GM12892 (cell line): ENCODE measurements at regions not wholly inside any gene's neighbourhood (a gene's known extent, or its start where the extent isn't known, plus 50 kb on each side); places are given as distances from the start of the nearest gene placed in this dataset.

Experiments
- DNase-seq: peaks from one replicate; pipeline ENCODE4 v3.0.0; 2011; ENCODE audit not compliant: insufficient read length
- FAIRE-seq: peaks from 2 replicates; lab custom pipeline; 2011; peaks lifted over from hg19 to GRCh38; lab: Jason Lieb, UNC
- POLR2A ChIP-seq: IDR thresholded peaks from 2 replicates; pipeline ENCODE4 v1.6.1; 2011; ENCODE audit warnings: low read depth, low read length, control low read depth
- POLR2AphosphoS5 ChIP-seq: IDR thresholded peaks from 2 replicates; pipeline ENCODE4 v1.6.1; 2011; ENCODE audit warnings: low read depth, low read length, control low read depth
- TAF1 ChIP-seq: IDR thresholded peaks from 2 replicates; pipeline ENCODE4 v1.6.1; 2011; ENCODE audit warnings: low read depth, mild to moderate bottlenecking, control low read depth, low read length, borderline replicate concordance

DNA sequence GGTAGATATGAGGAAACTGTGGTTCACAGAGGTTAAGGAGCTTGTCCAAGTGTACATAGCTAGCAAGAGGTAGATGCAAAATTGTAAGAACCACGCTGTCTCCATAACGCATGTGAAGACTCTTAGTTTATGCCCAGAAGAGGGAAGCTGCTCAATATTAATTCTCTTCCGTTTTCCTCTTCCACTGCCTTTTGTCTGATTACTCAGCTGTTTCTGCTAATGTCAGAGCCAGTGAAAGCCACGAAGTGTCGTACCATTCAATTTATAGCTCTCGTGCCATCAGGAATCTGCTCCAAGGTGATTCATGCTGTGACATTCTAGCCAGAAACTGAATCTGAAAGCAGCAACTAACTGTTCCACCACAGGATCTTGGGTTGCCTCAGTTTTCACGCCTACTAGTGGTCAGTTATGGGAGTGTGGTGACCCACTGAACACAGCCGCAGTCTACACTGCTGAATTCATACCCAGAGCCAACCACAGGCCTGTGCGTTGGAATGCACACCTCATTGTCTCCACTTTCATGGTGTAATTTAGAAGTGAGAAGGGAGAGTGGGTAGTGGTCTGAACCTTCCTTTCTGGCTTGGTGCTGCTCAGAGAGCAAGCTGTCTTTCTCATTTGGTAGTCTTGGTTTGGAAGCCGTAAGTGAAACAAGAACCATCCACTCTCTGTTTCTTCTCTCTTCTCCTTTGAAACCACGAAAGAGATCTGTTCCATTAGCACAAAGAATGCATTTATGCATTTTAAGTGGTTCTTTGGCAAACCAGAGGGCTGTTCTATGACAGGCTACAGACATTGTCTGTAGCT, 74.2 kb upstream of the NAP1L1 start:
- peak; percentile 34 for DNase-seq
- TF ChIP-seq POLR2A: no peak
- TF ChIP-seq POLR2AphosphoS5: peak; percentile 56; the same call in 1 of the 2 replicates
- peak; percentile 98 for FAIRE-seq

DNA sequence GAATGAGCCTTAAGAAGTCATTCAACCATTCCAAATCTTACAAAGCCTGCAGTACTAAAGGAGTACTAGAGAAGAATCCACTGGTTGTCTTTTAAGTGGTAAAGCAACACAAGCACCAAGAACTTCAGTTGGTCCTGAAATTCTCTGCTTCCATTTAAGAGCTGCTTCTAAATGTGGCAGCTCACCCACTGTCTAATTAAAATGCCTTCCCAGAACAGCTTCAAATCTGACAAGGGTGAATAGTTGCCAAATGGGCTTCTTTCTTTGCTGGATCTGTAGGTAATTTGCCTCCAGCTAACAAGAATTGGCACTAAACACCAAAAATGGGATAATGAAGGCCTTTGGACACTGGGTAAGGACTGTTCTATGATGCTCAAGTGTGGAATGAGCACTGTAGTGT, 72.2 kb upstream of the NAP1L1 start:
- DNase-seq (no peak), FAIRE-seq (no peak)
- no peak for TF ChIP-seq TAF1
- no peak for TF ChIP-seq POLR2AphosphoS5
- no peak for TF ChIP-seq POLR2A

DNA sequence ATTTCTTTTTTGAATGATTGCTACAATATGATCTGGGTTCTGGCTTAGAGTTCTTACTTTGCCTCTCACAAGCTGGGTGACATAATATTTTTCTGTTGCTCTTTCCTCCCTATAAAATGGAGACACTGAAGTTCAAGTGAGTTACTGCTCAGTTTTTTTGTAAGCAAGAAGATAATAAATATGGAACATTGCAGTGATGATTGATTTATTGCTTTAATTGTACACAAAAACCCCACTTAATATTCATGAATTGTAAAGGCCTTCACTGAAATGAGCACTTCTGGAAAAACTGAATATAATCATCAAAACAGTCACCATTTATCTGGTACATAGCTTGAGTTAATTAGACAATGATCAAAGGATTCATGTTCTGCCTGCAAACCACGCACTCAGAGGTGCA, 71.8 kb upstream of the NAP1L1 start:
- FAIRE-seq: no peak

DNA sequence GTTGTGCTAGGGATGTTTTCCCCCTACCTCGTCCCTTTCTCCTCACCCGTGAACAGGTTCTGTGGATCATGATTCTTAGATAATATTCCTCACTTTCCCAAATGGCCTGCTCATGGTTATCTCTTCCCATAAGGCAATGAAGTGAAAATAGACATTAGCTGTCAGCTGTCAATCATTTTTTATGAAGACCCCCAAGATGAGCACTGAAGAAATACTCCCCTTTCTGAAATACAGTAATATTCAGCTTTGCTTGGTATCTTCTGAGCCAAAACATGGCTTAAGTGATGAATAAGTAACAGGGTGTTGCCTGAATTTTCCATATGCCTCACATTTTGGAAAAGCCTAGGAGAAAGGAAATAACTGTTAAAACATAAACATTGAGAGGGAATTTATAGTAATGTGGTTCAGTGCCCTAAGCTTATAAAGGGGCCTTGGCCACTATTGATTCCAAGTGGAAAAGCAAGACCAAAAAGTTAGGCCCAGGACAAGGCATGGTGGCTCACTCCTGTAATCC, 70.7 kb upstream of the NAP1L1 start:
- no peak for TF ChIP-seq POLR2AphosphoS5
- TF ChIP-seq POLR2A: no peak
- TF ChIP-seq TAF1: no peak
- FAIRE-seq (no peak), DNase-seq (no peak)

More for the DNA sequence above, 71.8 kb upstream of the NAP1L1 start:
- no peak for DNase-seq
- no peak for TF ChIP-seq POLR2AphosphoS5
- TF ChIP-seq TAF1: no peak
- no peak for TF ChIP-seq POLR2A

DNA sequence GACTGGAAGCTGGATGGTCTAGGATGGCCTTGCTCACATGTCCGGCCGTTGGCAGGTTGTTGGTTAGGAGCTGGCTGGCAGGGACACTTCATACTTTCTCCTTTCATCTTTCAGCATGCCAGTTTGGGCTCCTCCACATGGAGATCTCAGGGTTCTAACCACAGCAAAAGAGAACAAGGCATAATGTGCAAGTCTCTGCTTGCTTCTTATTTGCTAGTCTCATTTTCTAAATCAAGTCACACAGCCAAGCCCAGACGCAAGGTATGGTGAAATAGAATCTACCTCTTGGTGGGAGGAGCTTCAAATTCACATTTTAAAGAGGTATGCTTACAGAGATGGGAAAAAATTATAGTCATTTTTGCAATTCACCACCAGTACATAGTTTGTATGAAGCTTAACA, 69.1 kb upstream of the NAP1L1 start:
- TF ChIP-seq TAF1 (no peak), POLR2AphosphoS5 (no peak), POLR2A (no peak)
- FAIRE-seq: peak; percentile 48
- no peak for DNase-seq

DNA sequence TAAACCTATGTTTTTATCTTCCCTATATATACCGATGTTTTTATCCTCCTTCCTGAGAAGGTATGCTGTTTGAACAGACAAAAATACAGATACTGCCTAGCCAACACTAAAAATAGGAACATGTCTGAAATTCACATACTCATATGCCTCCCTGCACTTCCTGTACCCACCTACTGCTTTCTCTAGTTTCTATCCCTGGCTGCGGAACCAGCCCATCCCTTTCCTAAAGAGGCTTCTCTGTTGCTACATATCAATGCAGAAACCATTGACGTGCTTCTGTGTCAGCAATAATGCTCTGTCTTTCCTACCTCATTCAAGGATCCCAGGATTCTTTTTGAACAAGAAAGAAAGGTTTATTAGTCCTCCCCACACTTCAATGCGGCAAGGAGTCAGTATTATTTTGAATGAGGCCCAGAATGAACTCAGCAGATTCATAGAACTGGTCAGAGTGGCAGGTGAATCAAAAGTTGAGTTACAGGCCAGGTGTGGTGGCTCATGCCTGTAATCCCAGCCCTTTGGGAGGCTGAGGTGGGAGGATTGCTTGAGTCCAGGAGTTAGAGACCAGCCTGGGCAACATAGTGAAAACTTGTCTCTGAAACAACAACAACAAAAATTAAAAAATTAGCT, 67.8 kb upstream of the NAP1L1 start:
- DNase-seq: peak; percentile 35
- TF ChIP-seq POLR2AphosphoS5 (no peak), POLR2A (no peak), TAF1 (no peak)
- FAIRE-seq: peak; percentile 84

DNA sequence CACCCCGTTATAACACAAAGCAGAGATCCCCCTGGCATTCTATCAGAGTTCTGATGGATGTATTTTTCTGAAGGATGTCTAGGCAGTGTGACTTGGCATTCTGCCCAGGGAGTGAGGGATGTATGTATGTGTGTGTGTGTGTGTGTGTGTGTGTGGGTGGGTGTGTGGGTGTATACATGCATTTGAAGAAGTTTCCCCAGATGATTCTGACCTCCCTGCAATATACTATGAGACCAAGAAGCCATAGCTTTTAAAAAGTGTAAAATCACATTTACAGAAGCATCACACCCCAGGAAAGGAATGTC, 59.7 kb upstream of the NAP1L1 start:
- DNase-seq (no peak), FAIRE-seq (no peak)
- TF ChIP-seq POLR2AphosphoS5 (no peak), TAF1 (no peak), POLR2A (no peak)

DNA sequence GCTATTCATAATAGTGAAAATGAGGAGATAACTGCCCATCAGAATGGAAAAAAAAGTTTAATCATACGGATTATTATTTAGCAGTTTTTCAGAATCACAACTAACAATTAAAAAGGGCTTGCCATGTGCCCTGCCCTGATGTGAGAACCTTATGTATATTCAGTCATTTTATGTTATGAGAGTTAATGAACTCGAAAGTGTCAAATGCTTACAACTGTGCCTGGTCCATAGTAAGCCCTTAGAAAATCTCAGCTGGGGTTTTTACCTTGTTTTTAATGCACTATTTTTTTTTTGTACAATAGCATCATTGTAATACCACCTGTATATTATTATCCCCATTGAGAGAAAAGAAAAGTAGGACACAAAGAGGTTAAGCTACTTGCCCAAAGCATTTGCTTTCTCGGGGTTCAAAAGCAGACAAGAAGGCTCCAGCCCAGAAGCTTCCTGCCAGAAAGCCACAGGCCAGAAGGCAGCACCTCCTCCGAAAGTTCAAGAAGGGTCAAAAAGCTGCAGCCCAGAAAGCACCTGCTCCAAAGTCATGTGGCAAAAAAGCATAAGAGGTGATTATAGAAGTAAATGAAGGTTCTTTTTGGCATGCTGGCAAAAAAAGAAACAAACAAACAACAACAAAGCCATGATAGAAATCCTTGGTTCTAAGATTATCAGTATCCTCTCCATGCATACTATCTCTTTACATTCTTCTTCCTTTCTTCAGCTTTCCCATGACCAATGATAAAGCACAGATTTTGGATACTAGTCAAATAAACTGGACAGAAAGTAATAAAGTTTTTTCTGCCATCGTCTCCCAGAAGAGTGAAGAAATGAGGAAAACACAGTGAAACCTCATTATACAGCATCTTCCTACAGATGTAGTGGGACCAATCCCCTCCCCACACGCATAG, 59.1 kb upstream of the NAP1L1 start:
- no peak for DNase-seq
- peak; percentile 74 for FAIRE-seq

DNA sequence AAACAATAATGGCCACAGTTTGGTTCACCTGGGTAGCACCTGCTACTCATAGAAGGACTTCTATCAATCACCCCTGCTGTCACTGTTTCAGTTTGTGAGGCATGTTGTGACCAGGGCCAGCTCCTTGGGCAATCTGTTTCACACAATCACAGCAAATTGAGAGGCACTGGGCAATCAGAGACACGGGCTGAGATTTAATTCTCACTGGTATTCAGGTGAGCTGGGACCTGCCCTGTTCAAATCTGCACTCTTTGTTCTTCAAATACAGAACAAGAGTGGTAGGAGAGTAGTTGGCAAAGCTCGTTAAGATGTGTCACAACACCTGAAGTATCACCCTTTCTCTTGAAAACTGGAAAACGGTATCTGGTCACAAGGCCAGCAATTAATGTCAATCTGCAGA, 57.8 kb upstream of the NAP1L1 start:
- DNase-seq (no peak), FAIRE-seq (peak; percentile 42)
- TF ChIP-seq POLR2A: no peak

More for the DNA sequence above, 59.1 kb upstream of the NAP1L1 start:
- no peak for TF ChIP-seq POLR2A
- no peak for TF ChIP-seq POLR2AphosphoS5
- TF ChIP-seq TAF1: no peak

DNA sequence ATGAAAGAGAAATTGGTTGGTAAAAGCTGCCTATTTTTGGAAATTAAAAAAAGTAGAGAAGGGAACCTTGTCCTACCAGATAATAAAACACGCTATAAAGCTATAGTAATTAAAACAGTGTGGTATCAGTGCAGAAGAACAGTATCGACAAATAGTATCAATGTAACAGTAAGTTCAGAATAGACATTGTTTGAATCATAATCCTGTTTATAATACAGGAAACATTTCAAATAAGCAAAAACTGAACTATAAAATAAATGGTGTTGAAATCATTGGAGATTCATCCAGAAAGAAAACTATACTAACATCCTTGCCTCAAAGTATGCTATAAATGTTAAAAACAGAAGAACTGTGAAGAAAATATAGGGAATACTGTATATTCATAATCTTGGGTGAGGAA, 54.2 kb upstream of the NAP1L1 start:
- DNase-seq (no peak), FAIRE-seq (no peak)
- TF ChIP-seq POLR2AphosphoS5: no peak
- TF ChIP-seq POLR2A: no peak
- no peak for TF ChIP-seq TAF1

DNA sequence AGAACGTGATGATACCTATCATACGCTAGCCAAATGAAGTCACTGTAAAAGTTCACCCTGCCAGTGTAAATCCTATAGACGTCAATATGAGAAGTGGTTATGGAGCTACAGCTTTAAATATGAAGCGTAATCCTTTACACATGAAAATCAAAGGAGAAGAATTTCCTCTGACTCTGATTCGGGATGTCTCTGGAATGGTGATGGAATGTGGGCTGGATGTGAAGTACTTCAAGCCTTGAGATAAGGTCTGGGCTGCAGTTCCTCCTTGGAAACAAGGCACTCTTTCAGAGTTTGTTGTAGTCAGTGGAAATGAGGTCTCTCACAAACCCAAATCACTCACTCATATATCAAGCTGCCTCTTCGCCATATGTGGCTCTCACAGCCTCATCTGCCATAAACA, 53.1 kb upstream of the NAP1L1 start:
- FAIRE-seq: no peak
- TF ChIP-seq TAF1: no peak
- no peak for TF ChIP-seq POLR2AphosphoS5
- no peak for TF ChIP-seq POLR2A
- no peak for DNase-seq

DNA sequence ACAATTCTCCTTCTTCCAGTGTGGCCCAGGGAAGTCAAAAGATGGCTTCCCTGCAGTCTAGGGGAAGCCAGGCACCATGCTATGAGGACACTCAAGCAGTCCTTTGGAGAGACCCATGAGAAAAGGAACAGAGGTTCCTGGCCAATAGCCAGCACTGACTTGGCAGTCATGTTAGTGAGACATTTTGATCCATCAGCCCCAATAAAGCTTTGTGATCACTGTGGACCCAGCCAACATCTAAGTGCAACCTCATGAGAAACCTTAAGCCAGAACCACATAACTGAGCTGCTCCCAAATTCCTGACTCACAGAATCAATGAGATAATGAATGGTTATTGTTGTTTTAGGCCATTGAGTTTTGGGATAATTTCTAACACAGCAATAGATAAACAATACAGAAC, 51.0 kb upstream of the NAP1L1 start:
- no peak for FAIRE-seq
- TF ChIP-seq POLR2A: no peak
- no peak for DNase-seq
